Gastroesophageal sphincter (tissue), 3 donors: ENCODE measurements at regions not wholly inside any gene's neighbourhood (a gene's known extent, or its start where the extent isn't known, plus 50 kb on each side); places are given as distances from the start of the nearest gene placed in this dataset.

Experiments
- CTCF ChIP-seq, 4 experiments: fragments of 200-600 bp in 2 of 4; fragments of 450-650 bp in 2 of 4; sonication (generic) in 1 of 4; IDR thresholded peaks; one replicate each; pipeline ENCODE4 v1.5.1; 2017 to 2019; ENCODE audit warnings: antibody characterized with exemption in 4 of 4, mild to moderate bottlenecking in 2 of 4, moderate library complexity in 2 of 4
- EP300 ChIP-seq: sonication (generic); formaldehyde crosslinking; IDR thresholded peaks from one replicate; pipeline ENCODE4 v1.6.1; 2017; ENCODE audit warnings: antibody characterized with exemption, mild to moderate bottlenecking
- POLR2A ChIP-seq, 2 donors: fragments of 450-650 bp; IDR thresholded peaks; one replicate each; pipeline ENCODE4 v1.6.1; 2017; ENCODE audit warnings: antibody characterized with exemption in 2 of 2, mild to moderate bottlenecking in 2 of 2, moderate library complexity in 1 of 2
- POLR2AphosphoS5 ChIP-seq: sonication (generic); formaldehyde crosslinking; IDR thresholded peaks from one replicate; pipeline ENCODE4 v1.6.1; 2017; ENCODE audit warnings: antibody characterized with exemption

- TF ChIP-seq POLR2A (IDR thresholded peaks at IDR 0.05) (no peak), CTCF (IDR thresholded peaks at IDR 0.05) (no peak), POLR2AphosphoS5 (no peak), EP300 (no peak)
Observed at GRCh38 chr22:49396817-49397216, 430.9 kb downstream of the BRD1 start.
